Naive thymus-derived CD4-positive, alpha-beta T cell (primary cell): ENCODE measurements at regions not wholly inside any gene's neighbourhood (a gene's known extent, or its start where the extent isn't known, plus 50 kb on each side); places are given as distances from the start of the nearest gene placed in this dataset.

Experiments used
- ATAC-seq: fragments of 150-1000 bp; cut with Tn5 transposase; 2 replicates; pipeline ENCODE4 v1.10.0; 2021; ENCODE audit warnings: mild to moderate bottlenecking, moderate library complexity
- CTCF ChIA-PET: fragments of 350-600 bp; sonication (Branson Sonifier 250); formaldehyde crosslinking; loops from one replicate; lab custom pipeline; 2021; ENCODE audit warnings: antibody characterized with exemption; lab: Charles Lee
- POLR2A ChIA-PET: fragments of 350-600 bp; sonication (Branson Sonifier 250); formaldehyde crosslinking; loops from one replicate; lab custom pipeline; 2021; ENCODE audit warnings: antibody characterized with exemption, inconsistent platforms; lab: Charles Lee
- DNase-seq, 9 donors: peaks; one replicate each; pipeline versions ENCODE4 v3.0.0 to v3.0.0-alpha.2; 2020 to 2022; ENCODE audit warnings: mixed read lengths in 1 of 9
- H3K27ac ChIP-seq: one replicate; pipeline ENCODE4 v1.7.0; 2013; ENCODE audit warnings: mild to moderate bottlenecking, low read depth, low read length, moderate library complexity
- H3K27me3 ChIP-seq, 2 donors: one replicate each; pipeline ENCODE4 v1.7.0; 2013; ENCODE audit warnings: low read length in 2 of 2, mild to moderate bottlenecking in 2 of 2, moderate library complexity in 2 of 2; ENCODE audit not compliant: control insufficient read depth in 2 of 2, insufficient read depth in 2 of 2
- H3K36me3 ChIP-seq, 3 experiments: 1 replicate in 2 of 3; 2 replicates in 1 of 3; pipeline ENCODE4 v1.7.0; 2013; ENCODE audit warnings: low read length in 3 of 3, mild to moderate bottlenecking in 3 of 3, moderate library complexity in 1 of 3; ENCODE audit not compliant: insufficient read depth in 3 of 3, control insufficient read depth in 2 of 3
- H3K4me1 ChIP-seq, 2 donors: one replicate each; pipeline ENCODE4 v1.7.0; 2013; ENCODE audit warnings: low read length in 2 of 2, mild to moderate bottlenecking in 2 of 2, moderate library complexity in 1 of 2; ENCODE audit not compliant: control insufficient read depth in 2 of 2, insufficient read depth in 2 of 2
- H3K4me3 ChIP-seq: 2 replicates; pipeline ENCODE4 v1.7.0; 2013; ENCODE audit warnings: mild to moderate bottlenecking, low read length
- H3K9me3 ChIP-seq, 3 experiments: 1 replicate in 2 of 3; 2 replicates in 1 of 3; pipeline ENCODE4 v1.7.0; 2013; ENCODE audit warnings: low read length in 3 of 3; ENCODE audit not compliant: control insufficient read depth in 2 of 3
- H3K27ac Mint-ChIP-seq, 9 donors: one replicate each; pipeline ENCODE4 v1.8.0; 2020 to 2022; ENCODE audit warnings: mixed read lengths in 9 of 9, mild to moderate bottlenecking in 8 of 9, moderate library complexity in 5 of 9, inconsistent platforms in 2 of 9
- H3K27me3 Mint-ChIP-seq, 5 donors: one replicate each; pipeline ENCODE4 v1.8.0; 2021 to 2022; ENCODE audit warnings: mixed read lengths in 5 of 5, mild to moderate bottlenecking in 1 of 5
- H3K36me3 Mint-ChIP-seq, 5 donors: one replicate each; pipeline ENCODE4 v1.8.0; 2020 to 2022; ENCODE audit warnings: mixed read lengths in 5 of 5, mild to moderate bottlenecking in 3 of 5, inconsistent platforms in 1 of 5
- H3K4me1 Mint-ChIP-seq, 7 donors: one replicate each; pipeline ENCODE4 v1.8.0; 2020 to 2022; ENCODE audit warnings: mixed read lengths in 7 of 7, mild to moderate bottlenecking in 3 of 7, inconsistent platforms in 1 of 7
- H3K4me3 Mint-ChIP-seq, 10 donors: one replicate each; pipeline ENCODE4 v1.8.0; 2020 to 2022; ENCODE audit warnings: mild to moderate bottlenecking in 10 of 10, mixed read lengths in 10 of 10, moderate library complexity in 6 of 10, inconsistent platforms in 2 of 10
- H3K9me3 Mint-ChIP-seq, 11 donors: one replicate each; pipeline ENCODE4 v1.8.0; 2020 to 2022; ENCODE audit warnings: mixed read lengths in 11 of 11, mild to moderate bottlenecking in 4 of 11, inconsistent platforms in 1 of 11, moderate library complexity in 1 of 11
- intact Hi-C, 2 donors: fragments of 100-400 bp; cut with micrococcal nuclease; formaldehyde crosslinking; loops; one replicate each; pipeline ENCODE4 v1.15.1; 2023

- no peaks in the 10 kb centered on the region for H3K36me3 ChIP-seq
- ATAC-seq: no peak
- no peak overlapping the region for H3K27ac ChIP-seq
- H3K4me3 ChIP-seq: no peak overlapping the region
- intact Hi-C loops: no loop called here
- no peaks in the 10 kb centered on the region for H3K9me3 ChIP-seq
- H3K4me1 Mint-ChIP-seq: no peaks in the 10 kb centered on the region
- H3K27me3 ChIP-seq: no peaks in the 10 kb centered on the region
- no peaks in the 10 kb centered on the region for H3K4me1 ChIP-seq
- H3K36me3 Mint-ChIP-seq: no peaks in the 10 kb centered on the region
- peaks cover 0 to 6% (median 2%) of the 10 kb centered on the region in 11 donors for H3K9me3 Mint-ChIP-seq
- peaks cover 7 to 37% (median 20%) of the 10 kb centered on the region in 5 donors for H3K27me3 Mint-ChIP-seq
- H3K27ac Mint-ChIP-seq: no peak overlapping the region
- CTCF ChIA-PET: no interaction called here
- no peak overlapping the region for H3K4me3 Mint-ChIP-seq
- DNase-seq: no peak
- POLR2A ChIA-PET: no interaction called here
Measured at GRCh38 chr15:38201714-38202113, 50.9 kb upstream of the SPRED1 start.

DNA sequence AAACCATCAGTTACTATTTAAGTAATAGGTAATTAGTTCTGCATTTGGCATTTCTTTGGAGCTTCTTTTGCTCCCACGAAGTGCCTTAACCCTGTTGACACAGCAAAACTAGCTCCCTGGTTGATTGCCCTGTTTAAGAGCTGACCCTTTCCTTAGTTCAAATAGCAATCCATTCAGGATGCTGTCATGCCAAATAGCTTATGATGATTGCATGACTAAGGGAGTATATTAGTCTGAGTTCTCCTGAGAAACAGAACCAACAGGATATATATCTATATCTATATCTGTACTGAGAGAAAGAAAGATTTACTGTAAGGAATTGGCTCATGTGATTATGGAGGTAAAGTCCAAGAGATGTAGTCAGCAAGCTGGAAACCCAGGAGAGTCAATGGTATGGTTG is 50.3 kb upstream of the SPRED1 start:
- no peaks in the 10 kb centered on the region for H3K36me3 ChIP-seq
- DNase-seq (no peak), ATAC-seq (no peak)
- H3K4me1 ChIP-seq: no peaks in the 10 kb centered on the region
- no peaks in the 10 kb centered on the region for H3K27me3 ChIP-seq
- H3K27me3 Mint-ChIP-seq: peaks cover 10 to 37% (median 23%) of the 10 kb centered on the region in 5 donors
- ChIA-PET CTCF (no interaction called here), POLR2A (no interaction called here)
- intact Hi-C loops: no loop called here
- peaks cover 0 to 6% (median 2%) of the 10 kb centered on the region in 11 donors for H3K9me3 Mint-ChIP-seq
- H3K36me3 Mint-ChIP-seq: no peaks in the 10 kb centered on the region
- no peak overlapping the region for H3K4me3 Mint-ChIP-seq
- H3K9me3 ChIP-seq: no peaks in the 10 kb centered on the region
- no peak overlapping the region for H3K27ac Mint-ChIP-seq
- no peak overlapping the region for H3K27ac ChIP-seq
- no peaks in the 10 kb centered on the region for H3K4me1 Mint-ChIP-seq
- H3K4me3 ChIP-seq: no peak overlapping the region
